ENCODE measurements at regions not wholly inside any gene's neighbourhood (a gene's known extent, or its start where the extent isn't known, plus 50 kb on each side); places are given as distances from the start of the nearest gene placed in this dataset.

- no peaks in the 10 kb centered on the region for H4K20me1 ChIP-seq (ENCODE audit: insufficient read depth, low read length)
- no peak overlapping the region for H2AFZ ChIP-seq (ENCODE audit: low read length)
- H3K27ac ChIP-seq (ENCODE audit: low read depth, low read length, poor library complexity, severe bottlenecking): no peak overlapping the region
- H3K9me3 ChIP-seq (ENCODE audit: low read length): no peaks in the 10 kb centered on the region
- H3K4me3 ChIP-seq (ENCODE audit: low read depth, low read length, poor library complexity, severe bottlenecking): no peak overlapping the region
- intact Hi-C loops (cut with micrococcal nuclease; ENCODE audit: unreplicated experiment): no loop called here
- no peak for DNase-seq (ENCODE audit: low spot score)
- H3K4me2 ChIP-seq (ENCODE audit: low read length): no peak overlapping the region
- no peaks in the 10 kb centered on the region for H3K36me3 ChIP-seq (ENCODE audit: insufficient read depth, low read length)
- CTCF ChIA-PET (ENCODE audit: unreplicated experiment): no interaction called here
- TF ChIP-seq CTCF (conservative IDR thresholded peaks at IDR 0.05; ENCODE audit: low read length) (no peak), EZH2phosphoT487 (IDR thresholded peaks at IDR 0.05; ENCODE audit: borderline replicate concordance, low read depth, low read length) (no peak)
- H3K9me2 ChIP-seq (ENCODE audit: insufficient read depth, low read length): no peaks in the 10 kb centered on the region
- no peaks in the 10 kb centered on the region for H3K4me1 ChIP-seq (ENCODE audit: insufficient read depth, low read length, poor library complexity, severe bottlenecking)
- BruUV-seq (replicated peaks): no TSS peak
- no peaks in the 10 kb centered on the region for H3K79me2 ChIP-seq (ENCODE audit: insufficient read depth, low read depth, low read length)
- POLR2A ChIA-PET: no interaction called here
Observed at GRCh38 chr1:189977184-189977583, 500.5 kb downstream of the BRINP3 start.

GRCh38 chr1:189983166-189983890 is 494.3 kb downstream of the BRINP3 start:
- TF ChIP-seq EZH2phosphoT487 (IDR thresholded peaks at IDR 0.05; ENCODE audit: borderline replicate concordance, low read depth, low read length): no peak
- ChIA-PET CTCF (ENCODE audit: unreplicated experiment) (no interaction called here), POLR2A (no interaction called here)
- no peaks in the 10 kb centered on the region for H3K79me2 ChIP-seq (ENCODE audit: insufficient read depth, low read depth, low read length)
- no peak overlapping the region for H3K4me2 ChIP-seq (ENCODE audit: low read length)
- no peak overlapping the region for H2AFZ ChIP-seq (ENCODE audit: low read length)
- no peaks in the 10 kb centered on the region for H3K36me3 ChIP-seq (ENCODE audit: insufficient read depth, low read length)
- no peak for DNase-seq (ENCODE audit: low spot score)
- no peaks in the 10 kb centered on the region for H3K4me1 ChIP-seq (ENCODE audit: insufficient read depth, low read length, poor library complexity, severe bottlenecking)
- no TSS peak for BruUV-seq (replicated peaks)
- intact Hi-C loops (cut with micrococcal nuclease; ENCODE audit: unreplicated experiment): no loop called here
- H4K20me1 ChIP-seq (ENCODE audit: insufficient read depth, low read length): no peaks in the 10 kb centered on the region
- no peak overlapping the region for H3K27ac ChIP-seq (ENCODE audit: low read depth, low read length, poor library complexity, severe bottlenecking)
- no peaks in the 10 kb centered on the region for H3K9me2 ChIP-seq (ENCODE audit: insufficient read depth, low read length)
- H3K4me3 ChIP-seq (ENCODE audit: low read depth, low read length, poor library complexity, severe bottlenecking): no peak overlapping the region
- H3K9me3 ChIP-seq (ENCODE audit: low read length): no peaks in the 10 kb centered on the region

GRCh38 chr1:189986516-189986915 is 491.1 kb downstream of the BRINP3 start:
- no peaks in the 10 kb centered on the region for H4K20me1 ChIP-seq (ENCODE audit: insufficient read depth, low read length)
- ChIA-PET CTCF (ENCODE audit: unreplicated experiment) (no interaction called here), POLR2A (no interaction called here)
- H2AFZ ChIP-seq (ENCODE audit: low read length): no peak overlapping the region
- H3K79me2 ChIP-seq (ENCODE audit: insufficient read depth, low read depth, low read length): no peaks in the 10 kb centered on the region
- no peak overlapping the region for H3K27ac ChIP-seq (ENCODE audit: low read depth, low read length, poor library complexity, severe bottlenecking)
- intact Hi-C loops (cut with micrococcal nuclease; ENCODE audit: unreplicated experiment): no loop called here
- H3K9me3 ChIP-seq (ENCODE audit: low read length): no peaks in the 10 kb centered on the region
- DNase-seq (ENCODE audit: low spot score): no peak
- no peaks in the 10 kb centered on the region for H3K4me1 ChIP-seq (ENCODE audit: insufficient read depth, low read length, poor library complexity, severe bottlenecking)
- no peak overlapping the region for H3K4me2 ChIP-seq (ENCODE audit: low read length)
- H3K4me3 ChIP-seq (ENCODE audit: low read depth, low read length, poor library complexity, severe bottlenecking): no peak overlapping the region
- no TSS peak for BruUV-seq (replicated peaks)
- no peaks in the 10 kb centered on the region for H3K9me2 ChIP-seq (ENCODE audit: insufficient read depth, low read length)
- H3K36me3 ChIP-seq (ENCODE audit: insufficient read depth, low read length): no peaks in the 10 kb centered on the region
- TF ChIP-seq EZH2phosphoT487 (IDR thresholded peaks at IDR 0.05; ENCODE audit: borderline replicate concordance, low read depth, low read length) (no peak), CTCF (conservative IDR thresholded peaks at IDR 0.05; ENCODE audit: low read length) (no peak)

All from OCI-LY7 (cell line).